ENCODE measurements at regions not wholly inside any gene's neighbourhood (a gene's known extent, or its start where the extent isn't known, plus 50 kb on each side); places are given as distances from the start of the nearest gene placed in this dataset.

DNA sequence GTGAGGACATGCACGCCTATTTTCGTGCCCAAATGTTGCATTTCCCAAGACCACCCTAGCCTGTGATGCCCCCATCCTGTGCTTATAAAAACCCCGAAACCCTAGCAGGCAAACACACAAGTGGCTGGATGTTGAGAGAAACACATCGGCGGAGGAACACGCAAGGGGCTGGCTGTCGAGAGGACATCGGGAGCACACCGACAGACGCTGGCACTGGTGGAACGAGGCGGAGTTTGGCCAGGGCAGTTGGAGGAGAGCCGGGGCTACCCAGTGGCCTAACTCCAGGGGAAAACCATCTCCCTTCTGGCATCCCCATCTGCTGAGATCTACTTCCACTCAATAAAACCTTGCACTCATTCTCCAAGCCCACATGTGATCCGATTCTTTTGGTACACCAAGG is 225.9 kb upstream of the GRIK2 start:
- TF ChIP-seq, protein P1, sequence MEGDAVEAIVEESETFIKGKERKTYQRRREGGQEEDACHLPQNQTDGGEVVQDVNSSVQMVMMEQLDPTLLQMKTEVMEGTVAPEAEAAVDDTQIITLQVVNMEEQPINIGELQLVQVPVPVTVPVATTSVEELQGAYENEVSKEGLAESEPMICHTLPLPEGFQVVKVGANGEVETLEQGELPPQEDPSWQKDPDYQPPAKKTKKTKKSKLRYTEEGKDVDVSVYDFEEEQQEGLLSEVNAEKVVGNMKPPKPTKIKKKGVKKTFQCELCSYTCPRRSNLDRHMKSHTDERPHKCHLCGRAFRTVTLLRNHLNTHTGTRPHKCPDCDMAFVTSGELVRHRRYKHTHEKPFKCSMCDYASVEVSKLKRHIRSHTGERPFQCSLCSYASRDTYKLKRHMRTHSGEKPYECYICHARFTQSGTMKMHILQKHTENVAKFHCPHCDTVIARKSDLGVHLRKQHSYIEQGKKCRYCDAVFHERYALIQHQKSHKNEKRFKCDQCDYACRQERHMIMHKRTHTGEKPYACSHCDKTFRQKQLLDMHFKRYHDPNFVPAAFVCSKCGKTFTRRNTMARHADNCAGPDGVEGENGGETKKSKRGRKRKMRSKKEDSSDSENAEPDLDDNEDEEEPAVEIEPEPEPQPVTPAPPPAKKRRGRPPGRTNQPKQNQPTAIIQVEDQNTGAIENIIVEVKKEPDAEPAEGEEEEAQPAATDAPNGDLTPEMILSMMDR (IDR thresholded peaks at IDR 0.05): no peak
- no peak for TF ChIP-seq POLR2A (IDR thresholded peaks at IDR 0.05)

All from adrenal gland (tissue), 5 donors.